Limb (tissue), 2 donors: ENCODE measurements at regions not wholly inside any gene's neighbourhood (a gene's known extent, or its start where the extent isn't known, plus 50 kb on each side); places are given as distances from the start of the nearest gene placed in this dataset.
A peak's percentile ranks its signal among the peaks of the same experiment; 100 is the strongest.
"Not testable (repeated sequence)": the region's sequence is repeated elsewhere in the genome, so short reads cannot be mapped to it uniquely, and the experiment has no call there.

Experiments
- DNase-seq, 2 donors: peaks; one replicate each; pipeline ENCODE4 v3.0.0-alpha.2; 2016; ENCODE audit errors: extremely low spot score in 2 of 2

DNA sequence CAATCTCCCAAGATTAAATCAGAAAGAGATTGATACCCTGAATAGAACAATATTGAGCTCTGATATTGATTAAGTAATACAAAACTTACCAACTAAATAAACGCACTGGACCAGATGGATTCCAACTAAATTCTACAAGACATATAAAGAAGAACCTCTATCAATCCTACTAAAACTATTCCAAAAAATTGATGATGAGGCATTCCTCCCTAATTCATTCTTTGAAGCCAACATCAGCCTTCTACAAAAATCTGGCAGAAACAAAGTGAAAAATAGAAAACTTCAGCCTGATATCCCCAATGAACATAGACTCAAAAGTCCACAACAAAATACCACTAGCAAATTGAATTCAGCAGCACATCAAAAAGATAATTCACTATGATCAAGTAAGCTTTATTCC, 695.5 kb downstream of the NYAP2 start:
- DNase-seq = no peak

DNA sequence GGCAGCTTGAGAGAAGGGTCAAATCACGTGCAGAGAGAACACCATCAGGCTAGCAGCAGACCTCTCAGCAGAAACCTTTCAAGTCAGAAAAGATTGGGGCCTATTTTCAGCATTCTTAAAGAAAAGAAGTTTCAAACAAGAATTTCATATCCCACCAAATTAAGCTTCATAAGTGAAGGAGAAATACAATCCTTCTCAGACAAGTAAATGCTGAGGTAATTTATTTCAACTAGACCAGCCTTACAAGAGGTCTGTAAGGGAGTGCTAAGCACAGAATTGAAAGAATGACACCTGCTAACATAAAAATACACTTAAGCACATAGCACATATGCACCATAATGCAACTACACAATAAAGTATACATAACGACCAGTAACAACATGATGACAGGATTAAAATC, 693.9 kb downstream of the NYAP2 start:
- no peak for DNase-seq

DNA sequence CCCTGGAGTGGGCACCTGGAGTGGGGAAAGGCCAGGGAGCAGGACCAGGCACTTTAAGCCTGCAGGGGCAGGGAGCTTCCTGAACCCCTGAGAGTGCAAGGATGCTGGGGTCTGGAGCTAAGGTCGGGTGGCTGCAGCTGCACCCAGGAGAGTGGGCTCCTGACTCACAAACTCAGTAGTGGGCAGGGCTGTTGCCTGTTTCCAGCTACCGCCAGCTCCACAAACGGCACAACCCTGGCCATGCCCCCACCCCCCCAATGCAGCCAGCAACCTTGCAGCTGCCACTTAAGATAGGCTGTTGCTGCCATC, 688.8 kb downstream of the NYAP2 start:
- DNase-seq = no peak

GRCh38 chr2:226087505-226088365, 688.2 kb downstream of the NYAP2 start:
- no peak for DNase-seq

GRCh38 chr2:226087051-226087450, 687.5 kb downstream of the NYAP2 start:
- DNase-seq = no peak

- no peak for DNase-seq
Observed at GRCh38 chr2:226086190-226086589, 686.7 kb downstream of the NYAP2 start.

GRCh38 chr2:226085425-226085824, 685.9 kb downstream of the NYAP2 start:
- DNase-seq = not testable (repeated sequence)

- no peak for DNase-seq
Observed at GRCh38 chr2:226080334-226080733, 680.8 kb downstream of the NYAP2 start.

GRCh38 chr2:226079671-226080181, 680.2 kb downstream of the NYAP2 start:
- no peak for DNase-seq

DNA sequence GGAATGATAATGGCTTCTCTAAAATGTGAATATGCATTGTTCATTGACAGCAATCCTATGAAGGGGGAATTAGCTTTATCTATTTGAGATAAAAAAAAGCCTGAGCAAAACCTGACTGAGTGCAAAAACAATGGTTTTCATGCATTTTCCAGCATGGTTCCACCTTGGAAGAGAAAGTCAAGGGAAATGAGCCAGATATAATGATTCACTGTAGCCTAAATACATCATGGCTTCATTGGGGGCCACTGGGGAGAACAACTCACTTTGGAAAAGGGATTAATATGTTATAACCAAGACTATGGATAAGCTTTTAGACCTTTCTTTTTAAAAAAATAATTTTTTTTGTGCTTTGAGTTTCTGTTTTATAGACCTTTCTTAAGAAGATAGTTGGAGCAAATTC, 679.7 kb downstream of the NYAP2 start:
- no peak for DNase-seq

GRCh38 chr2:226078666-226079065, 679.2 kb downstream of the NYAP2 start:
- DNase-seq = no peak

GRCh38 chr2:226077841-226078240, 678.3 kb downstream of the NYAP2 start:
- DNase-seq = no peak

GRCh38 chr2:226077031-226077430, 677.5 kb downstream of the NYAP2 start:
- no peak for DNase-seq

DNA sequence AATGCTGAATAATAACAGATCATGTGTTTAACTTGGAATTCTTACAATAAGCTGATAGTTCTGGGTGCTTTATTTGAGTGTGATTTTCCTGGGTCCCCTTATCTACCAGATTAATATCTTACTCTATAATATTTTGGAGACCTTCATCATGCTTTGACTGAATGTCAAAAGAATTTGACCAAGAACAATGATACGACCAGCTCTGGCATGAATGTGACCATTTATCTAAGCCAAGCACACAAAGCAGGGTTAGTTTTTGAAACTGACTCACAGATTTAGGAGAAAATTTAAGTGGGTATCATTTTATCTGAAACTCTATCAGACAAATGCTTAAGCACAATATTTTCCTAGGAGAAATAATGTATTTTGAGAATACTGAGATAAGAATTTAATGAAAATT, 677.0 kb downstream of the NYAP2 start:
- no peak for DNase-seq

- no peak for DNase-seq
Observed at GRCh38 chr2:226074391-226074790, 674.9 kb downstream of the NYAP2 start.

- DNase-seq = no peak
Observed at GRCh38 chr2:226073496-226074160, 674.1 kb downstream of the NYAP2 start.

DNA sequence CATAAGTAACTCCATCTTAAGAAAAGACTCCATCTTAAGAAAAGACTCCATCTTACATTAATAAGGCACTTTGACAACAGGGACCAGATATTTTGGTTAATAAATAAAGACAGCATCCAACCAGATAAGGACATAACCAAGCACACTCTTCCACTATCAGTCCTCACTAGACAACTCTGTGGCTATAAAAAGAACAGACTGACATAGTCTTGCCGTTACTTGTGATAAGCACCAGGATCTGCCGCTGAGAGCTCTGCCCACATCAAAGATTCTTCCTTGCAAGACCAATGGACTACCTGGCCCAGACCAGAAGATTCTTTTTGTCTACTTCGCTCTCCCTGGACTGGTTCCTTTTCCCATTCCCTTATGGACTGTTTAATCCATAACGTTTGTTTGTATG, 667.4 kb downstream of the NYAP2 start:
- DNase-seq = no peak

DNA sequence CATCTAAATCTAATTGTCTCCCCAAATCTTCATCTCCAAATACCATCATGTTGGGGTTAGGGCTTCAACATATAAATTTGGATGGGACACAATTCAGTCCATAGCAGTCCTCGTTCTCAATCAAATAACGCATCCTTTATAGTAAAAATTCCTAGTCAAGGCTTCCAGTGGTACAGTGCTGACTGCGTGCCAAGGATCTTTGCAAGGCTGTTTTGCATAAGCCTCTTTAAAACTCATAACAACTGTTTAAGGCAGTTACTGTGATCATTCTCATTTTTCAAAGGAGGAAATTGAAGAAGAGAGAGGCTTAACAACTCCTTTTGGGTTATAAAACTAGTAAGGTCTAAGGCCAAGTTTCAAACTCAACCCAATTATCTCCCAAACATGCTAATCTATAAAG, 666.9 kb downstream of the NYAP2 start:
- no peak for DNase-seq

DNA sequence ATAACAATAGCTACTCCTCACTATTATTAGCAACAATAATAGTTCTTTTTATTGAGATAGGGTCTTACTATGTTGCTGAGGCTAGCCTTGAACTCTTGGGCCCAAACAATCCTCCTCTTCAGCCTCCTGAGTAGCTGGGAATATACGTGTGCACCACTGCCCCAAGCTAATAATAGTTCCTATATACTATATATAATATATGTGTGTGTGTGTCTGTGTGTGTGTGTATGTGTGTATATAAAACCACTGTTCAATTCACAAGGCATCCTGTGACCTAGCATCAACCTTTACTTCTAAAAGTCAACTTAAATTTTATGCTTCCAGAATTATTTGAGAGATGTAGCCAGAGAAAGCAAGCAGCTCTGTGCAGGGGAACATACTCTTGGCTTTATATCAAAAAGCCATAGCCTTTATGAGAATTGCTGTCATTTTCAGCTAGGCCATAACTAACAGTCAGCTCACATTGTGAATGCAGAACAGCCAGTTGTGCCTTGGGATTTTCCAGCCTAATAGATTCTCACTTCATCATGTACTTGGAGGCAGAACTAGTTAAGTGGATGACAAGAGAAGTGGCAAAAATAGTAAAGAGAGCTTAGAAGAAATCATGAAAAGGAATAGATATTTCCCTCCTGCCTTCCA, 665.5 kb downstream of the NYAP2 start:
- peak in 1 of 2 donors; percentile 63 for DNase-seq

- no peak for DNase-seq
Observed at GRCh38 chr2:226063704-226064440, 664.4 kb downstream of the NYAP2 start.

DNA sequence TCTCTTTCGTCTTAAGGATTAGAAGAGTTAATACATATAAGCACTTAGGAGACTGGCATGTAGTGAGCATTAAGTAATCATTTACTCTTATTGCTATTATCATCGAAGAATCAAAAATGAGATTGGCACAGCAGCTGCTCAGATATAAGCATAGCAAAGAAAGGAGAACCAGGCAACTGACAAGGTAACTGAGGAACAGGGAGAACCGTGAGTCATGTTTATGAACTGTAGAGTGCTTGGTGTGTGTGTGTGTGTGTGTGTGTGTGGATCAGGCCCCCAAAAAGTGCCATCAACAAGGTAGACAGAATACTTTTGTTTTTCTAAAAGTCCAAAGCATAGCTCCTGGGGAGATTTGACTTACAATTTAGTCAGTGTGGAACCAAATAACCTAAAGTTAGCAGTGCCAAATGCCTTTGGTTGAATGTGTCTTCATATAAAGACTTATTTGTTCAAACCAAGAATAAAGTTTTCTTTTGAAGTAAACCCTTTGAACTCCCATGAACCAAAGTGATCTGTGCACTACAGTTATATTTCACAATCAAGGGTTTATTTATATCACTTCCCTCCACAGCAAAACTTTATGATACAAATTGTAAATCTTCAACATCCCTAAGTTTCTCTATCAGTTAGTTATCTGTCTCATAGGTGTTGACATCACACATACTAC, 660.6 kb downstream of the NYAP2 start:
- no peak for DNase-seq
